HG03025 (cell line): ENCODE measurements at regions not wholly inside any gene's neighbourhood (a gene's known extent, or its start where the extent isn't known, plus 50 kb on each side); places are given as distances from the start of the nearest gene placed in this dataset.
"Not testable (repeated sequence)": the region's sequence is repeated elsewhere in the genome, so short reads cannot be mapped to it uniquely, and the experiment has no call there.

Source experiments
- ATAC-seq: cut with Tn5 transposase; IDR thresholded peaks from one replicate; pipeline ENCODE4 v1.9.1; 2021; ENCODE audit warnings: mild to moderate bottlenecking, moderate library complexity; ENCODE audit not compliant: unreplicated experiment, low FRiP score

DNA sequence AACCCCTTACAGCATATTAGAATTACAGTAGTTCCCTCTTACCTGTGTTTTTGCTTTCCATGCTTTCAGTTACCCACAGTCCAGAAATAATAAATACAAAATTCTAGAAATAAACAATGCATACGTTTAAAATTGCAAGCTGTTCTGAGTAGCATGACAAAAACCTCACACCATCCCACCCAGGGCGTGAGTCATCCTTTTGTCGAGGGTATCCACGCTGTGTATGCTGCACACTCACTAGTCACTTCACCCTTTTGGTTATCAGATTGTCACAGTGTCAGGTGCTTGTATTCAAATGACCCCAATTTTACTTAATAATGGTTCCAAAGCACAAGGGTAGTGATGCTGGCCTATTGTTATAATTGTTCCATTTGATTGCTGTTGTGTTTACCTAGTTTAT lies 72.5 kb upstream of the P3H2 start:
- no peak for ATAC-seq

DNA sequence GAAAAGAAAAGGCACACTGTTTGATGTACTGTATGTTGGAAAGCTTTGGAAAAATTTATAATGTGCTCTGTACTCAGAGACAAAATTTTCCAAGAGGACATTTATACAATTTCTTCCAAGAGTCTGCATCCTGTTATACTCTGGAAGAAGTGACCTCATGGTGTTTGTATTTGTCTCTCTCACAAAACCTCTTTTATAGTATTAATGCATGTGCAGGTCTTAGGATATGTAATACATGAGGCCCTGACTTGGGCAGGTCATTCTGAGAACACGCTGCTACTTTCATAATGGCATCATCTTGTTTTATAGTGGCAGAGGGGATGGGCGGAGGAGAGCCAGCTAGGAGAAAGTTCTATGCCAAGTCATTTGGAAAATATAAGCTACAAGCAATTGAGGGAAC lies 72.0 kb upstream of the P3H2 start:
- no peak for ATAC-seq

DNA sequence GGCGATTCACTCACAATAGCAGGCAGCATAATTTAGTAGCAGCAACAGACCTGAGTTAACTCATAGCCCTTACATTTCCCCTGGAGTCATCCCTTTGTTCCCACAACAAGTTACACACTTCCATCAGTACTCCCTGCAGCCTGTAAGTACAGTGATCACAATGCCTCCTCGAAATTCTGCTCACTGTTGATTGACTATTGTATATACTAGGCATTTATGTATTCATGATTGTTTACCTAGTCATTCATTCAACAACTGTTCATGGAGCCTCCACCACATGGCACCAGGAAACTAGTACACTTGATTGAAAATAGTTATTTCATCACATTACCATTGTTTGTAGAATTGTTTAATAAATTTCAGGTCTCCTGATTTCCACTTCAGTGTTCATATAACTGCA lies 71.4 kb upstream of the P3H2 start:
- ATAC-seq: no peak

DNA sequence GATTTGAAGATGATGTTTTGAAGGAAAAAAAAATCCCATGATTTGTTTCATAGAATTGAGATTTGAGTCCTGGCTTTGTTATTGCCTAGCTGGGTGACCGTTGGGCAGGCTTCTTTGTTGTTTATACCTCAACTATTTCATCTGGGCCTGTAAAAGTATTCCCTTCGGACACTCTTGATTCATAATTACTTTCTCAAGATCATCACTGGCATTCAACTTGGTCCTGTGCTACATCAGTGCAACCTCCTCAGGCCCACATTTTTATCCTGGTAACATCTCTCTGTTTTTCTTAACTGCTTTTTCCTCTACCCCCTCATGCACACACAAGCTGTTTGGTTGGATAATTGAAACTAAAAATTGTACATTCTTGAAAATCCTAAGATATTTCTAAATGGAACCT lies 67.5 kb upstream of the P3H2 start:
- no peak for ATAC-seq

DNA sequence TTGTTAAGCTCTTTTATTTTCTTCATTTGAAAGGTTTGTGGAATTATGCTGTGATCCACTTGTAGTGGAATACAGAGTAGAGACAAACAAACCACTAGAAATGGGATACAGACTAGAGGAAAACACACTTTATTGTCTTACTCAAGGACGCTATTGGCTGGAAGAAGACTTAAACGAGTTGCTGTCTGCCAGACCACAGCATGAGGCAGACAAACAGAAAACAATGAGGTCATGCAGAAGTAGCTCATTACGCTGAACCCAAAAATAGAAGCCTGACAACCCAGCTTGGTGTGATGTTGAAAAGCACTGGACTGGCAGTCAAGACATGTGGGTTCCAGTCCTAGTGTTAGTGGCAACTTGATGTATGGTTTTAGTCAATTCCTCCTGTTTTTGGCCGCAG lies 62.4 kb upstream of the P3H2 start:
- ATAC-seq: no peak

DNA sequence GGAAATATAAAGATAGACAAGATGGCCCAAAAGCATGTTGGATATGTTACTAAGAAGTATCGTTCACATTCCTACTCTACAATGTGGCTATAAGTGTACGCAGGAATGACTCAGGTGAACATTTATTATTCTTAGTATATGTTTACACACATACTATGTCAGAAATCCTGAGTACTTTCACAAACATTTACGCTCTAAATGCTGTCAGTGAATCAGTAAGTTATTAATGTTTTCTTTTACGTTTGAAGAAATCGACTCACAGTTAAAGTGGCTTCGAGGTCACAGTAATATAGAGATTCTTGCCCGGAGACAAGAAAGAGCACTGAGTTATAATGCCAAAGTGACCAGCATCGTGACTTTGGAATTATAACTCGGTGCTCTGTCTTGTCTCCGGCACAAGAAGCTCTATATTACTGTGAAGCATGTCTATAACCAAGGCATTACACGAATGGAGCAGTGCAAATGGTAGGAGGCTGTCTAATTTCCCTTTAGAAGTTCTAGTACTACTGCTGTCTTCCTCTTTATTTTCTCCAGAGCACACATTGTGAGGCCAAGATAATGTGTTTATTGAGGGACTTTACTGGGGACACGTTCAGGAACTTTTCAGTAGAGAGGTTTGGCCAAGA lies 61.8 kb upstream of the P3H2 start:
- ATAC-seq: no peak

DNA sequence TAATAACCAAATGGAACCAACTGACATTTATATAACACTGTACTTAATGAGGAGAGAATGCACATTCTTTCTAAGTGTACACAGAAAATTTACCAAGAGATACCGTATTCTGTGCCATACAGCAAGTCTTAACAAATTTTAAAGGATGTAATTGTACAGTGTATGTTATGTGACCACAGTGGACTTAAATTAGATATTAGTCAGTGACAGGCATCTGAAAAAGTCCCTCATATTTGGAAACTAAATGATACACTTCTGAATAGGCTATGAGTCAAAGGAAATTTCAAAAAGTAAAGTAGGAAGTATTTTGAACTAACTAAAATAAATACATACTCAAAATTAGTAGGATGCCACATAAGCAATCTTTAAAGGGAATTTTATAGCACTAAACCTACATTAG lies 59.6 kb upstream of the P3H2 start:
- ATAC-seq: no peak

DNA sequence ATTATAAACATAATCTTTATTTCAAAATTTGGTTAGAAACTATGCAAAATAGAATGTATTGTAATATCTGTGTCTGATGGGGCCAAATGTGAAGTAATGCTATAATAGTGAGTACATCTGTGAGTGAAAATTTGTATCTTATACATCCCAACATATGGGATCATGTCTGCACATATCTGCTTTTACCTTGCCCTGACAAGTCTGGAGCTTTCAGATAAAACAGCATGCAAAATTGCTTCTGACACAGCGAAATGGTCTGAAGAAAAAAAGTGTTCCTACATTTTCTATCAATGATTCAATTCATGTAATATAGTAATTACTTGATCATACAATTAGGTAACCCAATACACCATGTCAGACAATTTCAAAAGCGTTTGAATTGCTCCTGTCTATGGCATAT lies 58.1 kb upstream of the P3H2 start:
- no peak for ATAC-seq

DNA sequence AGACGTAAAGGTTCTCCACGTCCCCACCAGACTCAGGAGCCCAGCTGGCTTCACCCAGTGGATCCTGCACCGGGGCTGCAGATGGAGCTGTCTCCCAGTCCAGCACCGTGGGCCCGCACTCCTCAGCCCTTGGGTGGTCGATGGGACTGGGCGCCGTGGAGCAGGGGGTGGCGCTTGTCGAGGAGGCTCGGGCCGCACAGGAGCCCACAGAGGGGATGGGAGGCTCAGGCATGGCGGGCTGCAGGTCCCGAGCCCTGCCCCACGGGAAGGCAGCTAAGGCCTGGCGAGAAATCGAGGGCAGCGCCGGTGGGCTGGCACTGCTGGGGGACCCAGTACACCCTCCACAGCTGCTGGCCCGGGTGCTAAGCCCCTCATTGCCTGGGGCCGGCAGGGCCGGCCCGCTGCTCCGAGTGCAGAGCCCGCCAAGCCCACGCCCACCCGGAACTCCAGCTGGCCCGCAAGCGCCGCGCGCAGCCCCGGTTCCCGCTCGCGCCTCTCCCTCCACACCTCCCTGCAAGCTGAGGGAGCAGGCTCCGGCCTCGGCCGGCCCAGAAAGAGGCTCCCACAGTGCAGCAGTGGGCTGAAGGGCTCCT lies 56.3 kb upstream of the P3H2 start:
- ATAC-seq: not testable (repeated sequence)

DNA sequence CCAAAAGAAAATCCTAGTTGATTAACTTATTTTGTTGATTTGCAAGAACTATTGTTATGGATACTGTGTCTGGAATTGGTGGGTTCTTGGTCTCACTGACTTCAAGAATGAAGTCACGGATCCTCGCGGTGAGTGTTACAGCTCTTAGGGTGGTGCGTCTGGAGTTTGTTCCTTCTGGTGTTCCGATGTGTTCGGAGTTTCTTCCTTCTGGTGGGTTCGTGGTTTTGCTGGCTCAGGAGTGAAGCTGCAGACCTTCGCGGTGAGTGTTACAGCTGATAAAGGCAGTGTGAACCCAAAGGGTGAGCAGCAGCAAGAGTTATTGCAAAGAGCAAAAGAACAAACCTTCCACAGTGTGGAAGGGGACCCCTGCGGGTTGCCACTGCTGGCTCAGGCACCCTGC lies 55.4 kb upstream of the P3H2 start:
- ATAC-seq: not testable (repeated sequence)

DNA sequence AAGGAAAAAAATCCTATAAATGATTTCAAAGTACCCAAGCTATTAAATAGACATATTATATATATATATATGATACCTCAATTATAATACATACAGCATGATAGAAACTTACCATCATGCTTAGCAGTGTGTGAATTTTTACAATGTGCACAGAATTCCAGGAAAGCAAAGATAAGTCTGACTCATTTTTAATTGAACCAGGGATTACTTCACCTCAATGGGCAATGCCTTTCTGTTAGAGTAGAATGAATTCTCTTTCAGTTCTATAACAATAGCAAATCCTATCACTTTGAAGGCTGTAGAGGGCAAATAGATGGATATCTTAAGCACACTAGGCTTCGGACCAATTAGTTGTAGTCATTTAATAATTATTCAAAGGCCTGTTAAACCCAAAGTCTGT lies 54.8 kb upstream of the P3H2 start:
- ATAC-seq: no peak

DNA sequence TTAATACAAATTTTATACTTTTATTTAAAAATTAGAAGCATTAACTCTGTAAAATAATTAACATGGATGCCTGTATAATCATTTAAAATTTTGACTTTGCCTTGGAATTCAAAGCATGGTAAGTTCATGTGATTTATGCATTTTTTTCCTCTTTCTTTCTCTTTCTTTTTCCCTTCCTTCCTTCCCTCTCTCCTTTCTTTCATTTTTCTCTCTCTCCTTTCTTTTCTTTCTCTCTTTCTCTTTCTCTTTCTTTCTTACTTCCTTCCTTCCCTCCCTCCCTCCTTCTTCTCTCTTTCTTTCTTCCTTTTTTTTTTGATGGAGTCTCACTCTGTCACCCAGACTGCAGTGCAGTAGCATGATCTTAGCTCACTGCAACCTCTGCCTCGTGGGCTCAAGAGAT lies 53.8 kb upstream of the P3H2 start:
- ATAC-seq: no peak

DNA sequence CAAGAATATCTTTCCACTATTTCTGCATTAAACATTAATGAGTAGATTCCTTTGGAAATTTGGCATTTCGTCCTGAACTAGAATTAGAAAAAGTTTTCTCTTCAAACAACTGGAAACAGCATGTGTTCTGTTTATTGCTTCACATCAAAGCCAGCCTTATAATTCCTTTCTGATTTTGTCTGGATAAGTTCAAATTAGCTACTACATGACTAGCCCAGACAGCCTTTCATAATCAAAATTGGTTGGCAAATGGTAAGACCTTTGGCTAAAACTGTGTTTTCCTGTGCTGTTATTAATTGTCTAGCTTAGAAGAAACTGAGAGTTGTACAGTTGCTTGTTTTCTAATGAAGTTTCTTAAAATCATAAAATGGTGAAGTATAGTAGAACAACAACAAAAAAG lies 52.7 kb upstream of the P3H2 start:
- no peak for ATAC-seq

DNA sequence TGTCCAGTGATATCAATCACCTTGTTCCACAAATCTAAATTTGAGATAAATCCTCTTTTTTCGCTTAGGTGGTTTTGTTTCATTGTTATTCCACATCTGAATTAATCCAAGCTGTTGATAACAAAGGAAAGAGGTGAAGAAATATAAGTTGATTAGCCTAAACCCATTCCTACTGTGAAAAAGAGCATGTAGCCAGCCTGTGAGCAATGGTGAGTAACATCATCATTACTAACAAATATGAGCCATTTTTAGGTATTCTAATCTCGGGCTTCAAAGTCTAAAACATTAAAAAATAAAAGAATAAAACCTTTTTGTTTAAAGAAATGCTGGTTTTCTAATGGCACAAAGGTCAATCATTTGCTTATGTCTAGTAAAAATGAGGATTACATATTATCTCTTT lies 52.1 kb upstream of the P3H2 start:
- no peak for ATAC-seq
